SK-N-SH (cell line): ENCODE measurements at regions not wholly inside any gene's neighbourhood (a gene's known extent, or its start where the extent isn't known, plus 50 kb on each side); places are given as distances from the start of the nearest gene placed in this dataset.

Experiments used
- CTCF ChIA-PET: fragments of 300-600, 350-600 bp; formaldehyde crosslinking; extraction: SDS; loops from one replicate; lab custom pipeline; 2021; lab: Yijun Ruan, JAX
- POLR2A ChIA-PET: fragments of 350-600 bp; sonication (Branson Sonifier 250); formaldehyde crosslinking; extraction: SDS; loops from one replicate; lab custom pipeline; 2020; ENCODE audit warnings: antibody characterized with exemption, inconsistent platforms; lab: Yijun Ruan, JAX
- DNase-seq: peaks from one replicate; pipeline ENCODE4 v3.0.0; 2012
- H2AFZ ChIP-seq: fragments of 200-600 bp; sonication (generic); 2 replicates; pipeline ENCODE4 v1.8.1; 2016; ENCODE audit warnings: antibody characterized with exemption, mild to moderate bottlenecking, low read depth
- H3F3A ChIP-seq: fragments of 200-600 bp; sonication (generic); replicated peaks from 2 replicates; pipeline ENCODE3; 2016; ENCODE audit warnings: antibody characterized with exemption, mild to moderate bottlenecking; ENCODE audit not compliant: insufficient read depth
- H3K27ac ChIP-seq, 2 experiments: fragments of 200-500 bp in 1 of 2; fragments of 200-600 bp in 1 of 2; sonication (Bioruptor generic) in 1 of 2; sonication (generic), shearing (Covaris generic) in 1 of 2; 2 replicates each; pipeline versions ENCODE4 v1.5.1 to v1.6.1; 2014 to 2016; ENCODE audit warnings: low read depth in 2 of 2, inconsistent platforms in 1 of 2, low read length in 1 of 2, mild to moderate bottlenecking in 1 of 2, mixed read lengths in 1 of 2
- H3K27me3 ChIP-seq: fragments of 200-600 bp; sonication (generic), shearing (Covaris generic); 2 replicates; pipeline ENCODE4 v1.6.1; 2016; ENCODE audit warnings: mixed run types; ENCODE audit not compliant: insufficient read depth
- H3K36me3 ChIP-seq, 2 experiments: fragments of 200-500 bp in 1 of 2; fragments of 200-600 bp in 1 of 2; sonication (Bioruptor generic) in 1 of 2; sonication (generic) in 1 of 2; replicated peaks in 1 of 2; 2 replicates each; pipeline versions ENCODE3 to v1.5.1; 2014 to 2016; ENCODE audit warnings: low read length in 1 of 2, mild to moderate bottlenecking in 1 of 2; ENCODE audit not compliant: insufficient read depth in 2 of 2, control insufficient read depth in 1 of 2
- H3K4me1 ChIP-seq, 2 experiments: fragments of 200-500 bp in 1 of 2; fragments of 200-600 bp in 1 of 2; sonication (Bioruptor generic) in 1 of 2; sonication (generic), shearing (Covaris generic) in 1 of 2; 2 replicates each; pipeline versions ENCODE4 v1.5.1 to v1.6.1; 2014 to 2016; ENCODE audit warnings: low read depth in 1 of 2, low read length in 1 of 2, mixed run types in 1 of 2; ENCODE audit not compliant: insufficient read depth in 2 of 2, control insufficient read depth in 1 of 2
- H3K4me2 ChIP-seq: fragments of 200-600 bp; sonication (generic), shearing (Covaris generic); 2 replicates; pipeline ENCODE4 v1.6.1; 2017; ENCODE audit warnings: mixed run types
- H3K4me3 ChIP-seq, 2 experiments: fragments of 200-500 bp in 1 of 2; fragments of 200-600 bp in 1 of 2; sonication (Bioruptor generic) in 1 of 2; sonication (generic), shearing (Covaris generic) in 1 of 2; 2 replicates each; pipeline versions ENCODE4 v1.5.1 to v1.8.1; 2014 to 2016; ENCODE audit warnings: low read depth in 2 of 2, inconsistent platforms in 1 of 2, low read length in 1 of 2, mild to moderate bottlenecking in 1 of 2, mixed read lengths in 1 of 2, moderate library complexity in 1 of 2
- H3K79me2 ChIP-seq: fragments of 200-600 bp; sonication (generic); 2 replicates; pipeline ENCODE4 v1.8.1; 2017; ENCODE audit warnings: mild to moderate bottlenecking; ENCODE audit not compliant: insufficient read depth
- H3K9ac ChIP-seq: fragments of 200-600 bp; sonication (generic); 2 replicates; pipeline ENCODE4 v1.6.1; 2017; ENCODE audit warnings: mixed run types
- H3K9me2 ChIP-seq: fragments of 200-600 bp; sonication (generic); 2 replicates; pipeline ENCODE4 v1.6.1; 2017; ENCODE audit warnings: mixed run types
- H3K9me3 ChIP-seq: fragments of 200-600 bp; sonication (generic); 2 replicates; pipeline ENCODE4 v1.6.1; 2017; ENCODE audit warnings: mixed run types, mild to moderate bottlenecking, moderate library complexity
- H4K20me1 ChIP-seq: fragments of 200-600 bp; sonication (generic); 2 replicates; pipeline ENCODE4 v1.6.1; 2017; ENCODE audit warnings: mild to moderate bottlenecking, mixed run types; ENCODE audit not compliant: insufficient read depth
- EZH2phosphoT487 ChIP-seq: fragments of 200-600 bp; sonication (generic); IDR thresholded peaks from 2 replicates; pipeline ENCODE4 v1.6.1; 2017; ENCODE audit warnings: low read depth, mixed run types, mild to moderate bottlenecking, antibody characterized with exemption, moderate library complexity, borderline replicate concordance
- FOXJ3 ChIP-seq: sonication (generic); formaldehyde crosslinking; IDR thresholded peaks from 2 replicates; pipeline ENCODE4 v1.5.1; 2020; ENCODE audit warnings: mild to moderate bottlenecking, missing genetic modification reagents
- JUND ChIP-seq: IDR thresholded peaks from 2 replicates; pipeline ENCODE4 v1.4.0; 2012
- MEF2A ChIP-seq: IDR thresholded peaks from 2 replicates; pipeline ENCODE4 v1.4.0; 2012; ENCODE audit warnings: low read depth, borderline replicate concordance
- POLR2AphosphoS5 ChIP-seq: IDR thresholded peaks from 2 replicates; pipeline ENCODE4 v1.6.1; 2012; ENCODE audit warnings: low read depth, low read length
- RXRA ChIP-seq: IDR thresholded peaks from 2 replicates; pipeline ENCODE4 v1.4.0; 2012; ENCODE audit warnings: low read depth, mild to moderate bottlenecking, borderline replicate concordance
- SIN3A ChIP-seq: IDR thresholded peaks from 2 replicates; pipeline ENCODE4 v1.6.1; 2012; ENCODE audit warnings: low read depth, mild to moderate bottlenecking, low read length, moderate library complexity, borderline replicate concordance
- TCF12 ChIP-seq: IDR thresholded peaks from 2 replicates; pipeline ENCODE4 v1.4.0; 2012
- ZBTB33 ChIP-seq: IDR thresholded peaks from 2 replicates; pipeline ENCODE4 v1.4.0; 2012; ENCODE audit warnings: low read depth, borderline replicate concordance
- WGBS: methylation state at CpG from one replicate; pipeline ENCODE4 v1.1.6; 2017; ENCODE audit warnings: low lambda C conversion rate; 5-methylcytosine and 5-hydroxymethylcytosine counted together
- TF ChIP-seq, protein P1 (sequence below): IDR thresholded peaks from 2 replicates; pipeline ENCODE4 v1.6.1; 2012; ENCODE audit warnings: mild to moderate bottlenecking, low read depth, low read length, moderate library complexity
- TF ChIP-seq, protein P2 (sequence below): IDR thresholded peaks from 2 replicates; pipeline ENCODE4 v1.4.0; 2012; ENCODE audit warnings: low read depth, borderline replicate concordance
- TF ChIP-seq, protein P3 (sequence below): fragments of 150-350 bp; IDR thresholded peaks from 2 replicates; pipeline ENCODE4 v1.6.1; 2016; ENCODE audit warnings: mild to moderate bottlenecking, low read depth, low read length
- TF ChIP-seq, protein P4 (sequence below): fragments of 200-600 bp; sonication (generic); IDR thresholded peaks from 2 replicates; pipeline ENCODE4 v1.6.1; 2017; ENCODE audit warnings: antibody characterized with exemption, mild to moderate bottlenecking, moderate library complexity

- Histone ChIP-seq H3K79me2 (no peaks in the 10 kb centered on the region), H3K9ac (no peak overlapping the region), H4K20me1 (no peaks in the 10 kb centered on the region), H3K36me3 (no peaks in the 10 kb centered on the region), H3K9me3 (no peaks in the 10 kb centered on the region), H3K4me3 (no peak overlapping the region), H3K4me1 (no peaks in the 10 kb centered on the region), H3F3A (no peaks in the 10 kb centered on the region), H2AFZ (no peak overlapping the region), H3K27ac (no peak overlapping the region), H3K27me3 (no peaks in the 10 kb centered on the region), H3K4me2 (no peak overlapping the region), H3K9me2 (no peaks in the 10 kb centered on the region)
- POLR2A ChIA-PET: no interaction called here
- TF ChIP-seq EZH2phosphoT487: no peak
- TF ChIP-seq ZBTB33: no peak
- no peak for TF ChIP-seq MEF2A
- no peak for TF ChIP-seq JUND
- no peak for TF ChIP-seq FOXJ3 (CRISPR knock-in tag)
- CTCF ChIA-PET: interaction anchor here (0.6 to 1.7 kb wide), 2 partner anchors 12 to 159 kb away, joined by 4 read pairs; no protein-coding TSS in a partner anchor
- 75% methylated on average over 3 of the region's 3 CpGs for WGBS
- DNase-seq: no peak
Observed at GRCh38 chr12:107450541-107450940, 235.1 kb upstream of the PWP1 start.

DNA sequence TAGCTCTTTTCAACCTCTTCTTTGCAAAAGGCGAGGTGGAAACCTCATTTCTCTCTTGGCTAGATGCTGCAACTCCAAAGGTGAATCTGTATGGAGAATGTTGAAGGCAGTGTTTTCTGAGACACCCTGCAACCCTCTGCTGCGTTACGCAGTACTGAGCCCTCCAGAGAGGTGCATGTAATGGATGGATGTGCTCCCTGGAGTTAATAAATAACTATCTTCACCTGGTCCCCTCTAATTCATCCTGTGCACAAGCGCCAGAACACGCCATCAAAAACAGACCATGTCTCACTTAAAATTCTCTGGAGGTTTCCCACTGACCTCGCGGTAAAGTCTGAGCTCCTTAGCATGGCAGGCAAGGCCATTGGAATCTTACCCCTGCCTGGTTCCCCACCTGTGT, 234.4 kb upstream of the PWP1 start:
- no peak overlapping the region for H3K4me2 ChIP-seq
- no peaks in the 10 kb centered on the region for H3K9me3 ChIP-seq
- no peak overlapping the region for H3K9ac ChIP-seq
- POLR2A ChIA-PET: no interaction called here
- H3K4me1 ChIP-seq: no peaks in the 10 kb centered on the region
- no peaks in the 10 kb centered on the region for H3K79me2 ChIP-seq
- H3F3A ChIP-seq: no peaks in the 10 kb centered on the region
- no peaks in the 10 kb centered on the region for H3K36me3 ChIP-seq
- CTCF ChIA-PET: interaction anchor here (1.7 kb wide), 1 partner anchor 158 kb away, joined by 4 read pairs; no protein-coding TSS in a partner anchor
- H3K27ac ChIP-seq: no peak overlapping the region
- TF ChIP-seq TCF12 (no peak), RXRA (no peak), SIN3A (no peak), POLR2AphosphoS5 (no peak)
- TF ChIP-seq, protein P1, sequence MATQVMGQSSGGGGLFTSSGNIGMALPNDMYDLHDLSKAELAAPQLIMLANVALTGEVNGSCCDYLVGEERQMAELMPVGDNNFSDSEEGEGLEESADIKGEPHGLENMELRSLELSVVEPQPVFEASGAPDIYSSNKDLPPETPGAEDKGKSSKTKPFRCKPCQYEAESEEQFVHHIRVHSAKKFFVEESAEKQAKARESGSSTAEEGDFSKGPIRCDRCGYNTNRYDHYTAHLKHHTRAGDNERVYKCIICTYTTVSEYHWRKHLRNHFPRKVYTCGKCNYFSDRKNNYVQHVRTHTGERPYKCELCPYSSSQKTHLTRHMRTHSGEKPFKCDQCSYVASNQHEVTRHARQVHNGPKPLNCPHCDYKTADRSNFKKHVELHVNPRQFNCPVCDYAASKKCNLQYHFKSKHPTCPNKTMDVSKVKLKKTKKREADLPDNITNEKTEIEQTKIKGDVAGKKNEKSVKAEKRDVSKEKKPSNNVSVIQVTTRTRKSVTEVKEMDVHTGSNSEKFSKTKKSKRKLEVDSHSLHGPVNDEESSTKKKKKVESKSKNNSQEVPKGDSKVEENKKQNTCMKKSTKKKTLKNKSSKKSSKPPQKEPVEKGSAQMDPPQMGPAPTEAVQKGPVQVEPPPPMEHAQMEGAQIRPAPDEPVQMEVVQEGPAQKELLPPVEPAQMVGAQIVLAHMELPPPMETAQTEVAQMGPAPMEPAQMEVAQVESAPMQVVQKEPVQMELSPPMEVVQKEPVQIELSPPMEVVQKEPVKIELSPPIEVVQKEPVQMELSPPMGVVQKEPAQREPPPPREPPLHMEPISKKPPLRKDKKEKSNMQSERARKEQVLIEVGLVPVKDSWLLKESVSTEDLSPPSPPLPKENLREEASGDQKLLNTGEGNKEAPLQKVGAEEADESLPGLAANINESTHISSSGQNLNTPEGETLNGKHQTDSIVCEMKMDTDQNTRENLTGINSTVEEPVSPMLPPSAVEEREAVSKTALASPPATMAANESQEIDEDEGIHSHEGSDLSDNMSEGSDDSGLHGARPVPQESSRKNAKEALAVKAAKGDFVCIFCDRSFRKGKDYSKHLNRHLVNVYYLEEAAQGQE: no peak
- TF ChIP-seq, protein P2, sequence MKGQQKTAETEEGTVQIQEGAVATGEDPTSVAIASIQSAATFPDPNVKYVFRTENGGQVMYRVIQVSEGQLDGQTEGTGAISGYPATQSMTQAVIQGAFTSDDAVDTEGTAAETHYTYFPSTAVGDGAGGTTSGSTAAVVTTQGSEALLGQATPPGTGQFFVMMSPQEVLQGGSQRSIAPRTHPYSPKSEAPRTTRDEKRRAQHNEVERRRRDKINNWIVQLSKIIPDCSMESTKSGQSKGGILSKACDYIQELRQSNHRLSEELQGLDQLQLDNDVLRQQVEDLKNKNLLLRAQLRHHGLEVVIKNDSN: no peak
- TF ChIP-seq, protein P3, sequence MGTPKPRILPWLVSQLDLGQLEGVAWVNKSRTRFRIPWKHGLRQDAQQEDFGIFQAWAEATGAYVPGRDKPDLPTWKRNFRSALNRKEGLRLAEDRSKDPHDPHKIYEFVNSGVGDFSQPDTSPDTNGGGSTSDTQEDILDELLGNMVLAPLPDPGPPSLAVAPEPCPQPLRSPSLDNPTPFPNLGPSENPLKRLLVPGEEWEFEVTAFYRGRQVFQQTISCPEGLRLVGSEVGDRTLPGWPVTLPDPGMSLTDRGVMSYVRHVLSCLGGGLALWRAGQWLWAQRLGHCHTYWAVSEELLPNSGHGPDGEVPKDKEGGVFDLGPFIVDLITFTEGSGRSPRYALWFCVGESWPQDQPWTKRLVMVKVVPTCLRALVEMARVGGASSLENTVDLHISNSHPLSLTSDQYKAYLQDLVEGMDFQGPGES: no peak
- TF ChIP-seq, protein P4, sequence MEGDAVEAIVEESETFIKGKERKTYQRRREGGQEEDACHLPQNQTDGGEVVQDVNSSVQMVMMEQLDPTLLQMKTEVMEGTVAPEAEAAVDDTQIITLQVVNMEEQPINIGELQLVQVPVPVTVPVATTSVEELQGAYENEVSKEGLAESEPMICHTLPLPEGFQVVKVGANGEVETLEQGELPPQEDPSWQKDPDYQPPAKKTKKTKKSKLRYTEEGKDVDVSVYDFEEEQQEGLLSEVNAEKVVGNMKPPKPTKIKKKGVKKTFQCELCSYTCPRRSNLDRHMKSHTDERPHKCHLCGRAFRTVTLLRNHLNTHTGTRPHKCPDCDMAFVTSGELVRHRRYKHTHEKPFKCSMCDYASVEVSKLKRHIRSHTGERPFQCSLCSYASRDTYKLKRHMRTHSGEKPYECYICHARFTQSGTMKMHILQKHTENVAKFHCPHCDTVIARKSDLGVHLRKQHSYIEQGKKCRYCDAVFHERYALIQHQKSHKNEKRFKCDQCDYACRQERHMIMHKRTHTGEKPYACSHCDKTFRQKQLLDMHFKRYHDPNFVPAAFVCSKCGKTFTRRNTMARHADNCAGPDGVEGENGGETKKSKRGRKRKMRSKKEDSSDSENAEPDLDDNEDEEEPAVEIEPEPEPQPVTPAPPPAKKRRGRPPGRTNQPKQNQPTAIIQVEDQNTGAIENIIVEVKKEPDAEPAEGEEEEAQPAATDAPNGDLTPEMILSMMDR: no peak
- 79% methylated on average over 7 of the region's 7 CpGs for WGBS
- no peak overlapping the region for H3K4me3 ChIP-seq
- H4K20me1 ChIP-seq: no peaks in the 10 kb centered on the region
- H2AFZ ChIP-seq: no peak overlapping the region
- no peak for DNase-seq
- H3K9me2 ChIP-seq: no peaks in the 10 kb centered on the region
- no peaks in the 10 kb centered on the region for H3K27me3 ChIP-seq
